ENCODE measurements at regions not wholly inside any gene's neighbourhood (a gene's known extent, or its start where the extent isn't known, plus 50 kb on each side); places are given as distances from the start of the nearest gene placed in this dataset.

GRCh38 chr10:2099321-2099720 is 362.0 kb upstream of the ADARB2 start:
- no peaks in the 10 kb centered on the region for H3K36me3 Mint-ChIP-seq (ENCODE audit: low read depth)
- no peaks in the 10 kb centered on the region for H3K27me3 Mint-ChIP-seq (ENCODE audit: low read depth)
- no peak overlapping the region for H3K4me3 Mint-ChIP-seq
- H3K9me3 Mint-ChIP-seq, result no peaks in the 10 kb centered on the region
- no peaks in the 10 kb centered on the region for H3K4me1 Mint-ChIP-seq (ENCODE audit: low read depth)
- no peak overlapping the region for H3K27ac Mint-ChIP-seq

GRCh38 chr10:2097937-2098336 is 360.6 kb upstream of the ADARB2 start:
- no peak overlapping the region for H3K27ac Mint-ChIP-seq
- no peaks in the 10 kb centered on the region for H3K9me3 Mint-ChIP-seq
- no peaks in the 10 kb centered on the region for H3K36me3 Mint-ChIP-seq (ENCODE audit: low read depth)
- H3K4me1 Mint-ChIP-seq (ENCODE audit: low read depth), result no peaks in the 10 kb centered on the region
- H3K27me3 Mint-ChIP-seq (ENCODE audit: low read depth), result no peaks in the 10 kb centered on the region
- no peak overlapping the region for H3K4me3 Mint-ChIP-seq

GRCh38 chr10:2094171-2094570 is 356.8 kb upstream of the ADARB2 start:
- Mint-ChIP-seq H3K27me3 (ENCODE audit: low read depth) (no peaks in the 10 kb centered on the region), H3K9me3 (peaks cover under 1% of the 10 kb centered on the region), H3K36me3 (ENCODE audit: low read depth) (no peaks in the 10 kb centered on the region), H3K4me3 (no peak overlapping the region), H3K27ac (no peak overlapping the region), H3K4me1 (ENCODE audit: low read depth) (no peaks in the 10 kb centered on the region)

GRCh38 chr10:2083591-2083990 is 346.3 kb upstream of the ADARB2 start:
- H3K4me1 Mint-ChIP-seq (ENCODE audit: low read depth), result no peaks in the 10 kb centered on the region
- H3K4me3 Mint-ChIP-seq, result no peak overlapping the region
- peaks cover 10% of the 10 kb centered on the region for H3K9me3 Mint-ChIP-seq
- no peaks in the 10 kb centered on the region for H3K27me3 Mint-ChIP-seq (ENCODE audit: low read depth)
- H3K36me3 Mint-ChIP-seq (ENCODE audit: low read depth), result no peaks in the 10 kb centered on the region
- no peak overlapping the region for H3K27ac Mint-ChIP-seq

GRCh38 chr10:2081501-2081900 is 344.2 kb upstream of the ADARB2 start:
- no peaks in the 10 kb centered on the region for H3K36me3 Mint-ChIP-seq (ENCODE audit: low read depth)
- H3K27me3 Mint-ChIP-seq (ENCODE audit: low read depth), result no peaks in the 10 kb centered on the region
- H3K9me3 Mint-ChIP-seq, result no peaks in the 10 kb centered on the region
- no peak overlapping the region for H3K4me3 Mint-ChIP-seq
- no peaks in the 10 kb centered on the region for H3K4me1 Mint-ChIP-seq (ENCODE audit: low read depth)
- no peak overlapping the region for H3K27ac Mint-ChIP-seq

GRCh38 chr10:2079603-2080078 is 342.3 kb upstream of the ADARB2 start:
- Mint-ChIP-seq H3K36me3 (ENCODE audit: low read depth) (no peaks in the 10 kb centered on the region), H3K27me3 (ENCODE audit: low read depth) (no peaks in the 10 kb centered on the region), H3K9me3 (no peaks in the 10 kb centered on the region)

GRCh38 chr10:2077231-2077630 is 339.9 kb upstream of the ADARB2 start:
- Mint-ChIP-seq H3K36me3 (ENCODE audit: low read depth) (no peaks in the 10 kb centered on the region), H3K9me3 (no peaks in the 10 kb centered on the region), H3K27ac (no peak overlapping the region), H3K27me3 (ENCODE audit: low read depth) (no peaks in the 10 kb centered on the region), H3K4me1 (ENCODE audit: low read depth) (no peaks in the 10 kb centered on the region), H3K4me3 (no peak overlapping the region)

More at GRCh38 chr10:2079603-2080078, 342.3 kb upstream of the ADARB2 start:
- no peaks in the 10 kb centered on the region for H3K4me1 Mint-ChIP-seq (ENCODE audit: low read depth)
- no peak overlapping the region for H3K4me3 Mint-ChIP-seq
- no peak overlapping the region for H3K27ac Mint-ChIP-seq

GRCh38 chr10:2076528-2076927 is 339.2 kb upstream of the ADARB2 start:
- Mint-ChIP-seq H3K27ac (no peak overlapping the region), H3K9me3 (no peaks in the 10 kb centered on the region)

GRCh38 chr10:2067015-2067414 is 329.7 kb upstream of the ADARB2 start:
- peaks cover 2% of the 10 kb centered on the region for H3K4me1 Mint-ChIP-seq (ENCODE audit: low read depth)
- H3K9me3 Mint-ChIP-seq, result peaks cover 3% of the 10 kb centered on the region
- H3K27me3 Mint-ChIP-seq (ENCODE audit: low read depth), result no peaks in the 10 kb centered on the region

More at GRCh38 chr10:2076528-2076927, 339.2 kb upstream of the ADARB2 start:
- H3K4me3 Mint-ChIP-seq, result no peak overlapping the region
- H3K36me3 Mint-ChIP-seq (ENCODE audit: low read depth), result no peaks in the 10 kb centered on the region
- no peaks in the 10 kb centered on the region for H3K4me1 Mint-ChIP-seq (ENCODE audit: low read depth)
- H3K27me3 Mint-ChIP-seq (ENCODE audit: low read depth), result no peaks in the 10 kb centered on the region

GRCh38 chr10:2054728-2055127 is 317.4 kb upstream of the ADARB2 start:
- peaks cover 4% of the 10 kb centered on the region for H3K27me3 Mint-ChIP-seq (ENCODE audit: low read depth)
- H3K9me3 Mint-ChIP-seq, result no peaks in the 10 kb centered on the region
- H3K36me3 Mint-ChIP-seq (ENCODE audit: low read depth), result no peaks in the 10 kb centered on the region
- no peak overlapping the region for H3K4me3 Mint-ChIP-seq
- H3K4me1 Mint-ChIP-seq (ENCODE audit: low read depth), result no peaks in the 10 kb centered on the region
- H3K27ac Mint-ChIP-seq, result no peak overlapping the region

More at GRCh38 chr10:2067015-2067414, 329.7 kb upstream of the ADARB2 start:
- no peak overlapping the region for H3K4me3 Mint-ChIP-seq
- no peaks in the 10 kb centered on the region for H3K36me3 Mint-ChIP-seq (ENCODE audit: low read depth)
- H3K27ac Mint-ChIP-seq, result no peak overlapping the region

- no peak overlapping the region for H3K27ac Mint-ChIP-seq
- H3K36me3 Mint-ChIP-seq (ENCODE audit: low read depth), result no peaks in the 10 kb centered on the region
- H3K4me3 Mint-ChIP-seq, result no peak overlapping the region
- no peaks in the 10 kb centered on the region for H3K9me3 Mint-ChIP-seq
- H3K27me3 Mint-ChIP-seq (ENCODE audit: low read depth), result no peaks in the 10 kb centered on the region
- no peaks in the 10 kb centered on the region for H3K4me1 Mint-ChIP-seq (ENCODE audit: low read depth)
Measured at GRCh38 chr10:2053805-2054204, 316.5 kb upstream of the ADARB2 start.

GRCh38 chr10:2051108-2051507 is 313.8 kb upstream of the ADARB2 start:
- Mint-ChIP-seq H3K27me3 (ENCODE audit: low read depth) (no peaks in the 10 kb centered on the region), H3K9me3 (no peaks in the 10 kb centered on the region), H3K4me1 (ENCODE audit: low read depth) (no peaks in the 10 kb centered on the region), H3K27ac (no peak overlapping the region), H3K36me3 (ENCODE audit: low read depth) (no peaks in the 10 kb centered on the region), H3K4me3 (no peak overlapping the region)

- H3K4me3 Mint-ChIP-seq, result no peak overlapping the region
- no peaks in the 10 kb centered on the region for H3K36me3 Mint-ChIP-seq (ENCODE audit: low read depth)
- H3K27ac Mint-ChIP-seq, result no peak overlapping the region
- no peaks in the 10 kb centered on the region for H3K27me3 Mint-ChIP-seq (ENCODE audit: low read depth)
- no peaks in the 10 kb centered on the region for H3K4me1 Mint-ChIP-seq (ENCODE audit: low read depth)
- H3K9me3 Mint-ChIP-seq, result no peaks in the 10 kb centered on the region
Measured at GRCh38 chr10:2049560-2049959, 312.2 kb upstream of the ADARB2 start.

- H3K27ac Mint-ChIP-seq, result no peak overlapping the region
- H3K27me3 Mint-ChIP-seq (ENCODE audit: low read depth), result no peaks in the 10 kb centered on the region
Measured at GRCh38 chr10:2048337-2048973, 311.1 kb upstream of the ADARB2 start.

GRCh38 chr10:2047679-2048078 is 310.4 kb upstream of the ADARB2 start:
- Mint-ChIP-seq H3K9me3 (no peaks in the 10 kb centered on the region), H3K36me3 (ENCODE audit: low read depth) (no peaks in the 10 kb centered on the region), H3K27me3 (ENCODE audit: low read depth) (no peaks in the 10 kb centered on the region), H3K4me1 (ENCODE audit: low read depth) (no peaks in the 10 kb centered on the region), H3K27ac (no peak overlapping the region), H3K4me3 (no peak overlapping the region)

More at GRCh38 chr10:2048337-2048973, 311.1 kb upstream of the ADARB2 start:
- H3K9me3 Mint-ChIP-seq, result no peaks in the 10 kb centered on the region
- no peak overlapping the region for H3K4me3 Mint-ChIP-seq
- H3K4me1 Mint-ChIP-seq (ENCODE audit: low read depth), result no peaks in the 10 kb centered on the region
- no peaks in the 10 kb centered on the region for H3K36me3 Mint-ChIP-seq (ENCODE audit: low read depth)

Data from T-helper 1 cell treated with Interleukin-12 subunit alpha and Interleukin-12 subunit beta and Interleukin-4 antibody, amounts not matched to agents 30 μg/mL and 1 μg/mL, for 36 hours (primary cell).